Superior temporal gyrus (tissue), 1 donor: ENCODE measurements at regions not wholly inside any gene's neighbourhood (a gene's known extent, or its start where the extent isn't known, plus 50 kb on each side); places are given as distances from the start of the nearest gene placed in this dataset.

ENCODE experiments used
- DNase-seq: peaks from one replicate; pipeline ENCODE4 v3.0.0-alpha.2; 2016; ENCODE audit errors: extremely low spot score

DNA sequence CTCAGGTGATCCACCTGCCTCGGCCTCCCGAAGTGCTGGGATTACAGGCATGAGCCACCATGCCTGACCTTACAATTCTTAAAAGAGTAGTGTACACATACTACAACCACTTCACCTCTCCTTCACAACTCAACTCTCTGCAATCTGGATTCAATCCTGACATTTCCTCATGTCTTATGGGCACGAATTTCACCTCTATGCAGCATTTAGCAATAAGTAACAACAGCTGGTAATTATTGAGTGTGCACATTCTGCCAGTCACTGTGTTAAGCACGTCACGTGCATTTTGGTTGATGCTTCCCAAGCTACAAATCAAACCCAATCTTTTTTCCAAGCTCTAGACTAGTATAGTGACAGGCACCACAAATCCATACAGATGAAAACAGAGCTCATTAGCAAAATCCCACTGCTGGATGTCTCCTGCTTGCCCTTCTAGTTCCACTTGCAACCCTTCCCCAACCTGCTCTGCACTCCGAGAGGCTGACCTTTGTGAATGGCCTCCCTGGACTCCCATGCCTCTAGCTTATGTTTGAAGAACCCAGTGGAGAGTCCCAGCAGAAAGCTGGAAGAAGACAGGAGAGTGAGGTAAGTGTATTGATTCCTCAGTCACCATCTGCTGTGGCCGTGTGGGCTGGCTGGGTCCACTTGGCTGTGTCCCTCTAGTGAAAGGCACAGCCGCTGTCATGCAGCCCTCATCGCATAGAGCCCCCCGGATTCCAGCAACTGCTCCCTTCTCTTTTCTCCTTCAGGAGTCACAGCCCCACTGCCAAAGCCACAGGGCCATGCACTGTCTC, 176.5 kb downstream of the MEX3B start:
- no peak for DNase-seq

DNA sequence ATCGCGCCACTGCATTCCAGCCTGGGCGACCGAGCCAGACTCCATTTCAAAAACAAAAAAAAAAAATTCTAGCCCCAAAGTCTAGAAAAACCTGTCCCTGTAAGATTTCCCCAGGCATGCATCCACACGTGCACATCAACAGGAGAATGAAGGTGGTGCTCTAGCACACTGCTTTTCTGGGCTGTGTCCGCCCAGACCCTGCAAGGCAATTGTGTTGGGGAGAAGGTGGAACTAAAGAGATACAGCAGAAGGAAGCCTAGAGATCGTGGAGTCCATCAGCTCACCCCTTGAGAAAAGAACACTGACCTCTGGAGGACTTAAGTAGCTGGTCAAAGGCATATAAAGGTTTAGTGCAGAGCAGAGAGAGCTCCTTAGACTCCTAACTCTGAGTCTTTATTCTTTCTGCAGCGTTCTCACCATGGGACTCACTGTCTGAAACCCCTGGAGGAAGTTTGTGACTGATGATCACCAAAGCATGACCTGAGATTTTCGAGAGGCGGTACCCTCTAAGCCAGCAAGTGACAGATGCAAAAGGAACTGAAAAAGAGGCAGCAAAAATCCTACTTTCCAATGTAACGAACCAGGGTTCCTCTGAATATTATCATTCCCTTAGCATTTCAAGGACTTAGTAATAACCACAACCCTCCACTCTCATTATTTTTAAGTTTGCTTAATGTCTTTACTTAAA, 179.8 kb downstream of the MEX3B start:
- no peak for DNase-seq

DNA sequence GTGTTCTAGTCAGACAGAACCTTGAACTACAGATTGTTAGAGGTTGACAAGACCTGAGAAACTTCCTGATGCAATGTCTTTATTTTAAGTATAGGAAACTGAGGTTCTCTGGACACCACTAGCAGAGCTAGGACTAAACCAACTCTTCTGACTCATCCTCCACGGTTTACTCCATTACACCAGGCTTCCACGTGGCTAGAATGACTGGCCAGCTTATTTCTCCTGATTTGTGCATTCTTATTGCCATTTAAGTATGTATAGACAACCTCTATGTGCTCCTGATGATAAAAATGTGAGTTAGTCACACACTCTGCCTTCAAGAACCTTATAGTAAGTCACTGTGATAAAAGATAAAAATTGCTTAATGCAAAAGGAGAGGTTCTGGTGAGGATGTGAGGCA, 182.7 kb downstream of the MEX3B start:
- DNase-seq: no peak

DNA sequence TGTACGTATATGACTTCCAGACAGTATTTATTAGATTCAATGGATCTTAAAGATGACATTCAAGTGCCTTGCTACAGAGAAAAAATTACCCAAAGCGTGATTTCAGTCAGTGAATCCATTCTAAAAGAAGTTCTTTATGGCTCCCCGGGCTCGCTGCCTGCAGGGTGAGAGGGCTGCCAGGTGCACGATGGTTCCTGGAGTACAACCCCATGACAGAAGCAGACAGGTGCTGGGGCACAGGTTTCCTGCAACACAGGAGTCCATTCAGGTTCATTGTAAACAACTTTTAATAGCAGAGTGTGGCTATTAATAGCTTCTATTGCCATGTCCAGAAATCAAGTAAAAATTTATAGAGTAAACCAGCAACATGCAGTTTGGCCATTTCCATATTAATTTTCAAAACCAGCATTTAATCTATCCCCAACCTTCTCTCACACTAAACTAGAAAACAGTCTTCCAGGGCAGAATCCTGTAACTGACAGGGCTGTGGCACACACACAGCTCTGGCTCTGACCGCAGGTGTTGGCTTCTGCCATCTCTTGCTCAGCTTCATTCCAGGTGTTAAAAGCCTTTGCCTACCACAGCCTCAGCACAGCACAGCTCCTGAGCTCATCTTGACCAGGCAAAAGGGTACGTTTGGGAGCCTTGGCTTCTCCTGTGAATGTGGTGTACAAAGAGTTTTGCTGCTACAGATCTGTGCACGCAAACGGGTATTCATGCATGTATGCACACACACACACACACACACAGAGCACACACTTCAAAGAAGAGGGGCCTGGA, 185.9 kb downstream of the MEX3B start:
- no peak for DNase-seq

DNA sequence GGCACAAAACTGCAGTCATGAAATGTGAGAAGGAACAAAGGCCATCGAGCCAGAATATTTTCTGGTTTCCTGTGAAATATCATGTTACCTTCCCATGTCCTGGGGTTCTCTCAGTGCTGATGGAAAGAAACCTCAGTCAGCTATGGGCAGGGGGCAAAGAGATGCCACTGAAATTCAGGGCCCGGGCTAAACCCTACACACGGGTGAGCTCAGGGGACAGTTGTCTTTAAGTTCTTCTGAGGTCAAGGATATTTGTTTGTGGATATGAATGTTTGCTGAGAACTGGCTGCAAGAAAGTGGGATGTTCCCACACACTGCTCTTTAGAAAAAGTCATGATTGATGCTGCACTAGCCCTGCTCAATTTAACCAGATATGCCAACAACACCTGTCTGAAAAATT, 187.2 kb downstream of the MEX3B start:
- DNase-seq: no peak

DNA sequence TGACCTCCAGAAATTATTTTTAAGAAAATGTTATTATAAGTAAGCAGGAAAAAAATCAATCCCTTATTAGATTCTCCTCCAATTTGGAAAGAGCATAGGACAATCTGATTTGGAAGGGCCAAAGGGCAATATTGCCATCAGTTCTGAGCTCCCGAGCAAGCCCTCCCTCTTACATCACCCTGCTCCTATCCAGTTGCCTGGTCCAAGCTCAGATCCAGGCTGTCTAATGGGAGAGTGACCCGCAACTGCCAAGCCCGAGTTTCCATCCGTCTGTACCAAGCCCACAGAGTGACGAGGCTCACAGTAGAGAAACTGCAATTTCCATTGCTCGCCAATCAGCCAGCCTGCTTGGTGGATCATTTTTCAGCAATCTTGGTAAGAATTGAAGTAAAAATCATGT, 187.7 kb downstream of the MEX3B start:
- DNase-seq: no peak

DNA sequence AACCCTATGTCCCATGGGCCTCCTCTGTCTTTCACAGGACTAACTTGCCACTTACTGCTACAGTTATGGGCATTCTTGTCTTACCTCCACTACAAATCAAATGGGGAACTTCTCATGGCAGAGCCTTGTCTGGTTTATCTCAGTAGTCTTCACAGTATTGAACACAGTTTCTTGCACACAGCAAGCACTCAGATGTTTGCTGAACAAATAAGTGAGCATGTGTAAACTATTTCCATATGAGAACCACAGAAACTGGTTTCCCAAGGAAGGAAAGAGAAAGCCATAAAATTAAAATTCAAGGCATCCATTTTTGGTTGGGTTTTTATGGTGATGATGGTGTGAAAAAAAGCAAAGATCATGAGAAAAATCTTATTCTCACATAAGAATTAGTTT, 189.2 kb downstream of the MEX3B start:
- no peak for DNase-seq

DNA sequence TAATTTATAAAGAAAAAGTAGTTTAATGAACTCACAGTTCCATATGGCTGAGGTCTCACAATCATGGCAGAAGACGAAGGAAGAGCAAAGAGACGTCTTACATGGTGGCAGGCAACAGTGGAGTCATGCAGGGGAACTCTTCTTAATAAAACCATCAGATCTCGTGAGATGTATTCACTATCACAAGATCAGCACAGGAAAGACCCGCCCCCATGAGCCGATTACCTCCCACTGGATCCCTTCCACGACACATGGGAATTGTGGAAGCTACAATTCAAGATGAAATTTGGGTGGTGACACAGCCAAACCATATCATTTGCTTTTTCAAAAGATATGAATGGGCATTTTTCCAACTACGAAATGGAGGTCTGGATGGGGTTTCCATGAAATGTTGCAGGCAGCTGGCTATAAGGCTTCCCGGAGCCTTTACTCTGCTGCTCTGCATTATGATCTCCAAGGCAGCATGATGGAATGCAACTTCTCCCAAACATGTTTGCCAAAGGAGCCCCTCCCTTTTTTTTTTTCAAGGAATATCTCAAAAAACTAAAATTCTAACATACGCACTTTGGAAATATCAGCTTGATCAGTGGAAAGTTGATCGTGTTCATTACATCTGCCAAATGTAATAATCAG, 189.7 kb downstream of the MEX3B start:
- no peak for DNase-seq

DNA sequence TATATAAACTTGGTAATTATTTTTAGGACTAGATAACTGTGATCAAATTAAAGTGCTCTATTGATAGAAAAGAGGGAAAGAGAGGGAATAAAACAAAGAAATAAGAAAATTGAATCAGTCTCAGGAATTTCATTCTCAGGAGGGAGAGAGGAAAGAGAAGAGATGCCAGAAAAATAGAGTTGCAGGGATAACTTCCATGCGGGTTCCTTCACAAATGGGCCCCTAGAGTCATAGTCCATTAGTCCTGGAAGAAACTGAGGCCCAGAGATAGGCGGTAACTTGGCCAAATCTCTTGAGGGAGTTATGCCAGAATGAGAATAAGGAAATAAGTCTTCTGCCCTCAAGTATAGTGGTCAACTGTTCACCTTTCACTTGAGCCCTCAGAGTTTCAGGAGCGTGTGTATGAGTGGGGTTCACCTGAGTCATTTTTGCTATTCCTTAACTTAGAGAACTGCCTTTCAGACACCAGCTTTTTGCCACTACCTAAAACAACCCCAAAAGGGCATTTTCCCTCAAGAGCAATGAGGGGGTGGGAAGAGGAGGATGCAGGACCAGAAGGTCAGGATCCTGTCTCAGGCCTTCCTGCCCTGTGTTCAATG, 192.6 kb downstream of the MEX3B start:
- no peak for DNase-seq

DNA sequence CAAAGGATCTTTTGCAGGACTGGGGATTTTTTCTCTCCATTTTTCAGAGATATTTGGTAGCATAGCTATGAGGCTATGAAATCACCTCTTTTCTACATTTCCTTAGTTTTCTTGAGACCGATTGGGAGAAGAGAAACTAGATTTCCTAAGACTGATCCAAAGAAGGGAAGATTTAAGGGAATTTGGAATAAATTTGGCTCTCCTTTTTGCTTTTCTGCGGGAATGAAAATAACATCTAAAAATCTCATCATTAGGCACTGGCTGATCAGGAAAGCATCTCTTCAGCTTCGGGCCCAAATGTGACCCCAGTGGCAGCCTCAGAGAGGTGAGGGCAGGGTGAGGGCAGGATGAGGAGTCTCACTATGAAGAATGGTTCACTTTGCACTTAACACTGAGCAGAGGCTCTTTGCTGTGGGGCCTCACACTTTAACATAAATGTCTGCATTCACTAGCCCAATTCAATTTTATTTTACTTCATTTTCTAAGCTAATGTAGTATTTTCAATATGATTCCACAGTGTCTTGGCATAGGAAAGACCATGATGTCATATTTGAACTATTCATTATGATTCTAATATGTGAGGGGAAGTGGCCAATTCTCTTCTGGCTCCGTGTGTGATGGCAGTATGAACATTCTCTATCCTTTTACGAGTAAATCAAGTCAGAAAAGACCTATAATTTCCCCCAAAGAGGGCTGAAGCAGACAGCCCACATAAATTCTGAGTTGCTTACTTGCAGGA, 193.2 kb downstream of the MEX3B start:
- DNase-seq: no peak

DNA sequence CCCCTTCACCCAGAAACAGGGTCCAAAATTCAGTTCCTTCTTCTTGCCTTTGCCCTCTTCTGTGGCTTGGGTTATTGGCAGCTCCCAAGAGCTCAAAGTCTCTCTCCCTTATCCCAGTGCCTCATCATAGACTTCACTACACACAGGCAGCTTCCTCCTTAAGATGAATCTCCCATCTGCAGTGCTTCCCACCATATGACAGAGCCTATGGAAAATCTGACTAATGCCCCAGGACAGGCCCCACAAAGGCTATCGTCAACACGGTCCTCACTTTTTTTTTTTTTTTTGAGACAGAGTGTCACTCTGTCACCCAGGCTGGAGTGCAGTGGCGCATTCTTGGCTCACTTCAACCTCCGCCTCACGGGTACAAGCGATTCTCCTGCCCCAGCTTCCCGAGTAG, 194.1 kb downstream of the MEX3B start:
- DNase-seq: no peak

DNA sequence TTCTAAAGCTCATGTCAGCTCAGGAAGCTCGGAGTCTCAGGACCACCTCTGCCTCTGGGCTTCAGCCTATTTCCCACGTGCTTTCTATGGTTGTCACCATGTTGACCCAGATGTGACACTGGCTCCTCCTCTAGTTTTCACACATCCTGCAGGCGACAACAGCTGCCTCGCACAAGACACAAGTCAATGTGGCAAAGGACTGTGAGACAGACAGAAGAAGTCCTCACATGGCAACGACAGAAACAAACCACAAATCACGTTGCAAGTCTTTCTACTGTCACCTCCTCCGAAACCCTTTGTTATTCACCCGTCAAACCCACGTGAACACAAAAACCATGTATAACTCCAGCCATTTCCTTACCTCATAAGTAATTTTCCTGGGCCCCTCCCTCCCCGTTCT, 194.5 kb downstream of the MEX3B start:
- no peak for DNase-seq

DNA sequence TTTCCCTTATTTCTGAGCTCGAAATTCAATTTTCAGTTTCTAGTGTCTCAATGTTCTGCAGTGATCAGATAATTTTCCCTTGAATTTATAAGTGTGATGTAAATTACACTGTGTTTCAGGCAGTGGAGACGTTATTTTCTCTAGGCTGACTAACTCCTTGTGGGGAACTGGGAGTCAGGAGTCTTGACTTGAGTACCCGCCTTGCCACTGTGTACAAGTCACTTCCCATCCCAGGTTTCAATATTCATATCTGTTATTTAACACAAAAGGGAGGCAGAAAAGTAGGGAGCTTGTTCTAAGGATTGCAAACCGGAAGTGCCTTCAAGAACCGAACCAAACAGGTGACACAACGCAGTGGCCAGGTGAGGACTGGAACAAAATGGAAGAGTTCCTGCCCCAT, 196.5 kb downstream of the MEX3B start:
- no peak for DNase-seq

DNA sequence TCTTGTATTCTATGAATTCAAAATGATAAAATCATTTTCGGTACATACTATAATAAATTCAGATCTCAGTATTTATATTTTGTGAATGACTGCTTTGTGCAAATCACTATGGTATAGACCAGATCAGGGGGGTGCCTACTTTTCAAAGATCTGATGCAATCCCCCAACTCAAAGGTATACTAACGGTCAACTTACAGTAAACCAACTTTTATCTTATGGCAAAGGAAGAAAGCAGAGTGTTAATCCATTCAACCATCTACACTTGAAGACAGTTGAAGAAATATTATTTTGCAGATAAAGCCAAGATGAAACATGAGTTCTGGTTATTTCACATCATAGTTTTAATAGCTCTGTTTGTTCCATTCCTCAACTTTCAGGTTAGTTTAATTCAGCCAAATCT, 197.1 kb downstream of the MEX3B start:
- no peak for DNase-seq

DNA sequence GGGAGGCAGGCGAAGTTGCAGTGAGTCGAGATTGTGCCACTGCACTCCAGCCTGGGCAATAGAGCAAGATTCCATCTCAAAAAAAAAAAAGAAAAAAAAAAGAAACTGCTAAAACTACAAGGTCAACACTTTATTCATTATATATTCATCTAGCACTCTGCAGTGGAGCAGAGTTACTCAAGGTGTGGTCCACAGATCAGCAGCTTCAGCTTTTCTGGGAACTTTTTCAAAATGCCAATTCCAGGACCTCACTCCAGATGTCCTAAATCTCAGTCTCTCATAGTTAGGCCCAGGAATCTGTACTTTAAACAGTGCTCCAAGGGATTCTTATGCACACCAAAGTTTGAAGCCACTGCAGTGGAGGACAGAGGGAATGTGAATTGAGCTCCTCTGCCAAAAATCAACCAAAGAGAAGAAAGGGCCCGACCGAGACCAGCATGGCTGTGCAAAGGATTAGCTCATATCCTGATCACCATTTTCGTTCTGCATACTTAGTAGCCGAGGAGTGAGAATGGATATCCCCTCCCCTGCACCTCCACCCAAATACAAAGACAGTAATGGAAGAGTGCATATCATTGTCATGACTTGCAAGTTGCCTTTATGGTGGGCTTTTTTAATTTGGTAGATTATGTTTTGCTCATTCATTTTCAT, 201.9 kb downstream of the MEX3B start:
- no peak for DNase-seq

DNA sequence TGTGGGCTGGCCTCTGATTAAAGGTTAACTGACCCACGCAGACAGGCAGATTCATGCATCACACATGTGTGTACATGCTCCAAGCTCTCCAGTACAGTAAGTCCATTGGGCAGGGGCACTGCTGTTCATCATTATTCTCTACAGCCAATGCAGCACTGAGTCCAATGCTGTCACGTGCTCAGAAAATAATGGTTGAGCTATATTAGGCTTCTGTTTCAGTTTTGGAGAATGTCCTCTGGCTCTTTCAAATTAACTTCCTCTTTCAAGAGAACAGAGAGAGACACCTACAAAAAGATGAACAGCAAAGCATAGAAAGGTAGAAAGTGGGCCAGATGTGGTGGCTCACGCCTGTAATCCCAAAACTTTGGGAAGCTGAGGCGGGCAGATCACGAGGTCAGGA, 202.6 kb downstream of the MEX3B start:
- no peak for DNase-seq

DNA sequence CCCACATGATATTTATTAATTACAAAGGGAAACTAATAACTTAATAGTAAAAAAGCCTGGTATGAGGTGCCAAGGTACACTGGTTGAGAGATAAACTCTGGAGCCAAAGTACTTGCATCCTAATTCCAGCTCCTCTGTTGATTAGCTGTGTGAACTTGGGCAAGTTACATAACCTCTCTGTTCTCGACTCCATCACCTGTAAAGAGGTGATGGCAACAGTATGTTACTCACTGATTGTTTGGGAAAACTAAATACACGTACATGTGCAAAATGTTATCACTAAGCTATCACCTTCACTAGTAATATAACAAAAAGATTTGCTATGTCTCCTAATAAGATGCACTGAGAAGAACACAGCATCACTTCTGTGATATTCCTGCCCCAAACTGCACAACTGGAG, 206.4 kb downstream of the MEX3B start:
- DNase-seq: no peak

DNA sequence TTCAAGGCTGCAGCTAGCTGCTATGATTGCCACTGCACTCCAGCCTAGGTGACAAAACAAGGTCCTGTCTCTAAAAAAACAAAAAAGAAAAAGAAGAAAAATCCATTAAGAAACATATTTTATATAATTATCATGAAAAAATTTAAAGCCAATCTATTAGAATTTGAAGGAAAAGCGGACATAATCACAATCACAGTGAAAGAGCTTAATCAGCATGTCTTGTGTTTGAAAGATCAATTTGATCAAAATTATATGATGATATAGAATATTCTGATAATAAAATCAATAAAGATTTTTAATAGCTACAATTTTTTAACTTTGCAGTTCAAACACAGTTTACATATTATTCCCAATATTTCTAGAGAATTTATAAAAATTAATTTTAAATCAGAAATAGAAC, 210.1 kb downstream of the MEX3B start:
- no peak for DNase-seq

DNA sequence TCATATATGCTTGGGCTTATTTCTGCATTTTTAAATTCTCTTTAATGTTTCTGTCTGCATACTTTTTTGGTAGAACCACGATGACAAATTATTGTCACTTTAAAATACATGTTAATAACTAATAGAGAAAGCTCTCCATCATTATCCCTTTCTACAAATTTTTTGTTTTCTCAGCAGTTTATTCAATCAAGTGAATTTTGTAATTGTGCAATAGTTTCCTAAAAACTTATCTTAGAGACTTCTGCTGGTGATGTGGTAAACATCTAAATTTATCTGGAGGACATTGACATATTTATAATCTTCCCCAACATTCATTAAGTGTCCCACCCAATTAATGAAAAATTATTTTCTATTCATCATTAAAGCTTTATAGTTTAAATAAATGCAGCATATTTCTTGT, 215.3 kb downstream of the MEX3B start:
- no peak for DNase-seq

DNA sequence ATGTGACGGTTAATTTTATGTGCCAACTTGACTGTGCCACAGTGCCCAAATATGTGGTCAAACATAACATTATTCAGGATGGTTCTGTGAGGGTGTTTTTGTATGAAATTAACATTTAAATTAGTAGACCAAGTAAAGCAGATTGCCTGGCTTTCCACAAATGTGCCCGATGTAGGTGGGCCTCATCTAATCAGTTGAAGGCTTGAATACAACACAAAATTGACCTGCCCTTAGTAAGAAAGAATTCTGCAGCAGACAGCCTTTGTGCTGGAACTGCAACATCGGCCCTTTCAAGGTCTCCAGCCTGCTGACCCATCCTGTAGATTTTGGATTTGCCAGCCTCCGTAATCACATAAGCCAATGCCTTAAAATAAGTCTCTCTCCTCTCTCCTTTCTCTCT, 215.9 kb downstream of the MEX3B start:
- no peak for DNase-seq

DNA sequence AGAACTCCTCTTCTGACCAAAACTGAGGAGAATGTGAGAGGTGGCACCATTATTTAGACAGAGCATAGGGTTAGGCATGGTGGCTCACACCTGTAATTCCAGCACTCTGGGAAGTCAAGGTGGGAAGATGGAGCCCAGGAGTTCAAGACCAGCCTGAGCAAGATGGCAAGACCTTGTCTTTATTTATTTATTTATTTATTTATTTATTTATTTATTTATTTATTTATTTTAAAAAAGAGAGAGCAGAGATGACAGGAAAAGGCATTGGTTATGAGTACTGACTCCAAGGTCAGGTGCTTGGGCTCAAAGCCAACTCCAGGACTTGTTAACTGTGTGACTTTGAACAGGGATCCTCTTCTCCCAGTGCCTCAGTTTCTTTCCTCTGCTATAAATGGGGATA, 217.7 kb downstream of the MEX3B start:
- no peak for DNase-seq
